ENCODE measurements at regions not wholly inside any gene's neighbourhood (a gene's known extent, or its start where the extent isn't known, plus 50 kb on each side); places are given as distances from the start of the nearest gene placed in this dataset.

DNA sequence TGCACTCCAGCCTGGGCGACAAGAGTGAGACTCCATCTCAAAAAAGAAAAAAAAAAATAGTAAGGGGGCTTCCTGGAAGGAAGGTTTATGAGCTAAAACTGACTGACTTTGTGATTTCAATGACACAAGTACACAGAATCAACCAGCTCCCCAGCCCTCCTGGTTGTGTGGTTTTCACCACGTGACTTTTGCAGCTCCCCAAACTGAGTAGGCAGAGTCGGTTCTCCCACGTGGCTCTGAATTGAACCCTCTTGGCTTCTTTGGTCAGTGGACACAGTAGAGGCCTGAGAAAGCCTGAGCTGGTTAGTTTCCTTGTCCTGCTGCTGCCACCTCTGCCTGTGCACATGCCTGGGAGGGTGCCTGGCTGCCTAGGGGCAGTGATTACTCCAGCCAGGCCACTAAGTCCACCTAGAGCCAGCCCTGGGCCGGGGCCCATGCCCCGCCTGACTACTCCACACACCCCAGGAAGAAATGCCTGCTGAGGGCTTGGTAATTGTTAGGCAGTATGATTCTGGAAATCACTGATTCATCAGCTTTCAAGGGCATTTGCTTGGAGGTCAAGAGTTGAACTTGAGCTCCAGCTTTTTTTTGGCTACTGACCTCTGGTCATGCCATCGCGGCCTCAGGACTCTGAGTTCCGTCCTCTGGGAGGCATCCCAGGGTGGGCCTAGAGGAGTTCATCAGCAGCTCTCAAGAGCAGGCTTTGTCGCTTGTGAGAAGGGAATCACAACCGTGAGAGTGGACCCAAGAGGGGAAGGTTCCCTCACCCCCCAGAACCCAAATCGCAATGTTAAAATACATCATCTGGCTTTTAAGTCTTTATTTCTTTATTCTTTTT is 431.9 kb upstream of the HS6ST1 start:
- DNase-seq (ENCODE audit: low read depth): no peak
- H3K4me3 ChIP-seq (ENCODE audit: low read length): no peak overlapping the region
- TF ChIP-seq, protein P1, sequence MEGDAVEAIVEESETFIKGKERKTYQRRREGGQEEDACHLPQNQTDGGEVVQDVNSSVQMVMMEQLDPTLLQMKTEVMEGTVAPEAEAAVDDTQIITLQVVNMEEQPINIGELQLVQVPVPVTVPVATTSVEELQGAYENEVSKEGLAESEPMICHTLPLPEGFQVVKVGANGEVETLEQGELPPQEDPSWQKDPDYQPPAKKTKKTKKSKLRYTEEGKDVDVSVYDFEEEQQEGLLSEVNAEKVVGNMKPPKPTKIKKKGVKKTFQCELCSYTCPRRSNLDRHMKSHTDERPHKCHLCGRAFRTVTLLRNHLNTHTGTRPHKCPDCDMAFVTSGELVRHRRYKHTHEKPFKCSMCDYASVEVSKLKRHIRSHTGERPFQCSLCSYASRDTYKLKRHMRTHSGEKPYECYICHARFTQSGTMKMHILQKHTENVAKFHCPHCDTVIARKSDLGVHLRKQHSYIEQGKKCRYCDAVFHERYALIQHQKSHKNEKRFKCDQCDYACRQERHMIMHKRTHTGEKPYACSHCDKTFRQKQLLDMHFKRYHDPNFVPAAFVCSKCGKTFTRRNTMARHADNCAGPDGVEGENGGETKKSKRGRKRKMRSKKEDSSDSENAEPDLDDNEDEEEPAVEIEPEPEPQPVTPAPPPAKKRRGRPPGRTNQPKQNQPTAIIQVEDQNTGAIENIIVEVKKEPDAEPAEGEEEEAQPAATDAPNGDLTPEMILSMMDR (conservative IDR thresholded peaks at IDR 0.05; ENCODE audit: low read depth, low read length): no peak

DNA sequence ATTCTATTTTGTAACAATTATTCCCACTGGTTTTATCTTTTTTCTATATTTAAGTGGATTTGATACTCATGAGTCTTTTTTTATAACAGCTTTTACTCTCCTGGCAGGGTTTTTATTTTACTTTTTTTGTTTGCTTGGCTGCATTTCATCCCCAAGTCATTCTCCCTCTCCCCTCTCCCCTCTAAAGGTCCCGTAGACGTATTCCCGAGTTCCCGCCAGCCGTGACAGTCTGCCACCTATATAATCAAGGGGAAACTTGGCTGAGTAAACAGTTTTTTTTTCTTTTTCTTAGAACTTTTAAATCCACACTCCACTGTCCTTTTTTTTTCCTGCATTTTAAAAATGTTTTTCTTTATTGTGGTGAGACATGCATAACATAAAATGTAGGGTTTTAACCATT is 433.1 kb upstream of the HS6ST1 start:
- TF ChIP-seq, protein P1 (conservative IDR thresholded peaks at IDR 0.05; ENCODE audit: low read depth, low read length): no peak
- no peak overlapping the region for H3K4me3 ChIP-seq (ENCODE audit: low read length)
- no peak for DNase-seq (ENCODE audit: low read depth)

DNA sequence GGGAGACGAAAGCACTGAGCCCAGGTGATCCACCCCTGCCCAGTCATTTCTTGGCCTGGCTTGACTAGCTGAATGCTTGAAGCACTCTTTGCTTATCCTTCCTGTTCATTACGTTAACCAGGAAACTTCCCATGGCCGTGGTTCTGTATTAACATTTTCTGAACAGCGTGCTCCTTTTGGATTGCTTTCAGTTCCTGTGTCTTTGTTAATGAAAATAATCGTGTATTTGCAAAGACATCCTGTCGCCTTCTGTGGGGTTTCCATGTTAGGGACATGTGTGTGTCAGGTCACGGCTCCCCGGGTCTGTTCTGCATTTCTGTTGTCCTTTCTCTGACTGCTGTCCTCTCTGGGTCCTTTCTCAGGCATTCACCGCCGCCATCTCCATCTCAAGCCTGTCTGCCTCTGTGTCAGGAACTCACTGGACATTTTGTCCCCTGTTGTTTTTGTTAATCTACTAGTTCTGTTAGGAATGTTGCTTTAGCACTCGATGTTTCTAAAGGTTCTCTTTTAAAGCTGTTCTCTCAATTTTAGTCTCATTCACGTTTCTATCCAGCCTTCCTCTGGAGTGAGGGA is 434.1 kb upstream of the HS6ST1 start:
- DNase-seq (ENCODE audit: low read depth): no peak
- TF ChIP-seq, protein P1 (conservative IDR thresholded peaks at IDR 0.05; ENCODE audit: low read depth, low read length): no peak
- H3K4me3 ChIP-seq (ENCODE audit: low read length): no peak overlapping the region

DNA sequence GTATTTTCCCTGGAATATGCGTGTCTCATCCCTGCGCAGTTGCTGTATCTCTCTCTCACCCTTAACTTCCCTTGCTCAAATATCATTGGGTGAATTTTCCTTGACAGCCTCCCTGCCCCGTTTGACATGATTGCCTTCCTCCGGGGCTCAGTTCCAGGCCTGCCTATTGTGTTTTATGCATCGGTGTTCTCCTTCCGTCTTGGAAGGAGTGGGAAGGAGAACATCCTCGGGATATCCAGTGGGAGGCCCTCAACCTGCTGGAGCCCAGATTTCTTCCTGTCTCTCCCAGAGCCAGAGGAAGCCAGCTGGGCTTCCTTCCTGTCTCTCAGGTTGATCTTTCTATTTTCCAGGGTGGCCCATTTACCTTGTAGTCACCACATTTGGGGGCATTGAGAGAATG is 434.7 kb upstream of the HS6ST1 start:
- no peak overlapping the region for H3K4me3 ChIP-seq (ENCODE audit: low read length)
- no peak for DNase-seq (ENCODE audit: low read depth)
- TF ChIP-seq, protein P1 (conservative IDR thresholded peaks at IDR 0.05; ENCODE audit: low read depth, low read length): no peak

DNA sequence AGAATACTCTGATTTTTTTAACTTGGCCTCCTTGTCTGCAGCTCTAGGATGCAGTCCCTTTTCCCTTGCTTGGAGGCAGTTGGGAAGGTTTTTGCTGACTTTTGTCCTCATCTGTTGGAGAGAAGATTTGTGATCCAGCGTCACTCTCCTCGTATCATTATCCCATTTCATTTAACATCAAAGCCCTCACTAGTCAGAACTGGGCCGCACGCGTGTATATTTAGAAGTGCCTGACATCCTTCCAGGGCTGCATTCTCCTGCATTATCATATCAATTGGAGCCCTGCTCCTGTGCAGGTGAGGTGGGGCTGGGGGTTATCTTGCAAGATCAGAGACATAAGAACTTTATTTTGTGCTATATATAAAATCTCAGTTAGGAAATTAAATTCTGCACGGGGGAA is 435.1 kb upstream of the HS6ST1 start:
- TF ChIP-seq, protein P1 (conservative IDR thresholded peaks at IDR 0.05; ENCODE audit: low read depth, low read length): no peak
- H3K4me3 ChIP-seq (ENCODE audit: low read length): no peak overlapping the region
- no peak for DNase-seq (ENCODE audit: low read depth)

DNA sequence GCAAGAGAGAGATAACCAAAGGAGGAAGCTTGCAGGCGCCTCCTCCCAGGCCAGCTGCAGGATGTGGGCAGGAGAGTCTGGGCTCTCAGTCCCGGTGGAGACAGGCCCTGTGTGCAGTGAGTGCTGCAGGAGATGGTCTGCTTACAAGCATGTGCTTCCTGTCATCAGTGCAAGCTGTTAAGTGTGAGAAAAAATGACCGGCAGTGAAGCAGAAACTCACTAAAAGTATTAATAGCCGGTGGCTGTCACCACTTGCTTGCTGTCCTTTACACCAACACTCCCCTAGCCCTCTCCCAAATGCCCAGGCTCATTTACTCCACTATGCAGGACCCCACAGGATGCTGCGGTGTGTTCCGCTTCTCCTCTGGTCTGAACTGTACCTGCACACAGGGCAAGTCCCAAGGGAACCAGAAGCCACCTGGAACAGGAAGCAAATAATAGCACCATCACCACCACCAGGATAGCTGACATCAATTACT is 435.6 kb upstream of the HS6ST1 start:
- H3K4me3 ChIP-seq (ENCODE audit: low read length): no peak overlapping the region
- no peak for DNase-seq (ENCODE audit: low read depth)
- TF ChIP-seq, protein P1 (conservative IDR thresholded peaks at IDR 0.05; ENCODE audit: low read depth, low read length): no peak

All from retinal pigment epithelial cell (primary cell).